ENCODE measurements at regions not wholly inside any gene's neighbourhood (a gene's known extent, or its start where the extent isn't known, plus 50 kb on each side); places are given as distances from the start of the nearest gene placed in this dataset.
"Not testable (repeated sequence)": the region's sequence is repeated elsewhere in the genome, so short reads cannot be mapped to it uniquely, and the experiment has no call there.

- DNase-seq, result no peak
Observed at GRCh38 chr12:61531195-61531594, 729.0 kb upstream of the USP15 start.

GRCh38 chr12:61536117-61536516 is 724.1 kb upstream of the USP15 start:
- DNase-seq, result no peak

- no peak for DNase-seq
Observed at GRCh38 chr12:61536525-61536924, 723.7 kb upstream of the USP15 start.

- no peak for DNase-seq
Observed at GRCh38 chr12:61538951-61539350, 721.3 kb upstream of the USP15 start.

GRCh38 chr12:61542551-61542950 is 717.7 kb upstream of the USP15 start:
- DNase-seq, result no peak

GRCh38 chr12:61546296-61546695 is 713.9 kb upstream of the USP15 start:
- DNase-seq, result no peak

GRCh38 chr12:61553091-61553490 is 707.1 kb upstream of the USP15 start:
- no peak for DNase-seq

- no peak for DNase-seq
Observed at GRCh38 chr12:61554268-61555008, 705.8 kb upstream of the USP15 start.

- no peak for DNase-seq
Observed at GRCh38 chr12:61563665-61564450, 696.3 kb upstream of the USP15 start.

- DNase-seq, result no peak
Observed at GRCh38 chr12:61564466-61564865, 695.7 kb upstream of the USP15 start.

- DNase-seq, result no peak
Observed at GRCh38 chr12:61566183-61566582, 694.0 kb upstream of the USP15 start.

- DNase-seq, result no peak
Observed at GRCh38 chr12:61574339-61574738, 685.9 kb upstream of the USP15 start.

GRCh38 chr12:61584943-61585342 is 675.3 kb upstream of the USP15 start:
- no peak for DNase-seq

- DNase-seq, result not testable (repeated sequence)
Observed at GRCh38 chr12:61590864-61591263, 669.3 kb upstream of the USP15 start.

- DNase-seq, result no peak
Observed at GRCh38 chr12:61610143-61610542, 650.1 kb upstream of the USP15 start.

GRCh38 chr12:61629702-61630101 is 630.5 kb upstream of the USP15 start:
- no peak for DNase-seq

- no peak for DNase-seq
Observed at GRCh38 chr12:61646639-61647038, 613.6 kb upstream of the USP15 start.

- DNase-seq, result no peak
Observed at GRCh38 chr12:61647566-61647965, 612.6 kb upstream of the USP15 start.

- DNase-seq, result no peak
Observed at GRCh38 chr12:61652265-61652664, 607.9 kb upstream of the USP15 start.

- no peak for DNase-seq
Observed at GRCh38 chr12:61654698-61655097, 605.5 kb upstream of the USP15 start.

GRCh38 chr12:61655241-61655640 is 605.0 kb upstream of the USP15 start:
- DNase-seq, result no peak

GRCh38 chr12:61667676-61668075 is 592.5 kb upstream of the USP15 start:
- no peak for DNase-seq

GRCh38 chr12:61676520-61676919 is 583.7 kb upstream of the USP15 start:
- DNase-seq, result no peak

GRCh38 chr12:61687407-61687806 is 572.8 kb upstream of the USP15 start:
- no peak for DNase-seq
